Body of pancreas (tissue), 4 donors: ENCODE measurements at regions not wholly inside any gene's neighbourhood (a gene's known extent, or its start where the extent isn't known, plus 50 kb on each side); places are given as distances from the start of the nearest gene placed in this dataset.

ENCODE experiments used
- ATAC-seq: fragments of 150-250 bp; one replicate; pipeline ENCODE4 v1.9.1; 2016
- DNase-seq, 4 donors: peaks; one replicate each; pipeline ENCODE4 v3.0.0-alpha.2; 2019
- H3K27ac ChIP-seq, 4 donors: fragments of 200-600 bp; sonication (generic); 1 replicate in 3 of 4; 2 replicates in 1 of 4; pipeline versions ENCODE4 v1.5.1 to v1.6.1; 2016 to 2019; ENCODE audit warnings: mild to moderate bottlenecking in 1 of 4, mixed read lengths in 1 of 4, moderate library complexity in 1 of 4
- H3K27me3 ChIP-seq, 2 donors: fragments of 200-600 bp; sonication (generic); one replicate each; pipeline ENCODE4 v1.6.0; 2016; ENCODE audit warnings: mild to moderate bottlenecking in 1 of 2
- H3K36me3 ChIP-seq, 2 donors: fragments of 200-600 bp; sonication (generic); replicated peaks in 1 of 2; 2 replicates each; pipeline ENCODE4 v1.5.1; 2016; ENCODE audit warnings: low read depth in 2 of 2; ENCODE audit not compliant: insufficient read depth in 1 of 2
- H3K4me1 ChIP-seq: fragments of 200-600 bp; sonication (generic); one replicate; pipeline ENCODE4 v1.6.0; 2016
- H3K4me3 ChIP-seq, 2 donors: fragments of 200-600 bp; sonication (generic); 1 replicate in 1 of 2; 2 replicates in 1 of 2; pipeline ENCODE4 v1.5.1; 2016 to 2019
- H3K9me3 ChIP-seq, 3 donors: fragments of 200-600 bp; sonication (generic); 1 replicate in 2 of 3; 2 replicates in 1 of 3; pipeline ENCODE4 v1.5.1; 2016
- CTCF ChIP-seq, 7 experiments: fragments of 450-650 bp in 4 of 7; fragments of 200-600 bp in 3 of 7; sonication (generic) in 3 of 7; IDR thresholded peaks; one replicate each; pipeline ENCODE4 v1.5.1; 2016 to 2019; ENCODE audit warnings: antibody characterized with exemption in 7 of 7
- POLR2A ChIP-seq, 3 donors: fragments of 450-650 bp; IDR thresholded peaks; one replicate each; pipeline ENCODE4 v1.6.1; 2016; ENCODE audit warnings: antibody characterized with exemption in 3 of 3, mild to moderate bottlenecking in 2 of 3
- WGBS, 2 donors: methylation state at CpG; one replicate each; pipeline ENCODE4 v1.1.5; 2017; 5-methylcytosine and 5-hydroxymethylcytosine counted together
- intact Hi-C: fragments of 100-400 bp; cut with DNase I; formaldehyde crosslinking; loops from one replicate; pipeline ENCODE4 v1.15.1; 2023

GRCh38 chr2:37583402-37583801, 88.0 kb downstream of the CDC42EP3 start:
- 38 to 41% methylated on average over 3 of the region's 3 CpGs for WGBS, 2 donors
- peak overlapping the region in 2 of 4 donors; percentile 68 to 69 for H3K27ac ChIP-seq

DNA sequence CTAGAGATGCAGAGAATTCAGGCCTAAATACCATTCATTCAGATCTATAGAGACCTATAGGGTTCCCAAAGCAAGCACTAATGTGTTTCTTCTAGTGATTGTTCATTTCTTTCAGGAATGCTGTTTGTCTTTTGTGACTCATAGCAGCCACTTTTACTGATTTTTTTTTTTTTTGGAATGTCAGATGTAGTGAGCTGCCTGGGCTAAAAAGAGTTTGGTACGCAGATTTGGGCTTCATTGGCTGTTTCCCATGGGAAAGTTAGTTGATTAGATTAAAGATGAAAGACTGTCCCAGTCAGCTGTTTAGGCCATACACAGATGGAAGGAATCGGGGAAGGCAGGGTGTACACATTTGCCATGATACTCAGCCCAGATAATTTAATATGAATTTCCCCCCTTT, 87.6 kb downstream of the CDC42EP3 start:
- ATAC-seq (no peak), DNase-seq (no peak)
- H3K4me1 ChIP-seq: peaks cover 60% of the 10 kb centered on the region
- no peaks in the 10 kb centered on the region for H3K36me3 ChIP-seq
- no peak overlapping the region for H3K4me3 ChIP-seq
- no peaks in the 10 kb centered on the region for H3K9me3 ChIP-seq
- intact Hi-C loops: no loop called here
- TF ChIP-seq CTCF (IDR thresholded peaks at IDR 0.05): no peak
- TF ChIP-seq POLR2A (IDR thresholded peaks at IDR 0.05): no peak
- WGBS, 2 donors: 42 to 44% methylated on average over 2 of the region's 2 CpGs
- H3K27ac ChIP-seq: peak overlapping the region; percentile 45 to 79 (median 68)
- no peaks in the 10 kb centered on the region for H3K27me3 ChIP-seq

More at GRCh38 chr2:37583402-37583801, 88.0 kb downstream of the CDC42EP3 start:
- H3K36me3 ChIP-seq: no peaks in the 10 kb centered on the region
- no peaks in the 10 kb centered on the region for H3K27me3 ChIP-seq
- no peak for TF ChIP-seq POLR2A (IDR thresholded peaks at IDR 0.05)
- no peak for TF ChIP-seq CTCF (IDR thresholded peaks at IDR 0.05)
- intact Hi-C loops: no loop called here
- peak in 2 of 4 donors; percentile 17 to 28 for DNase-seq
- H3K4me1 ChIP-seq: peaks cover 56% of the 10 kb centered on the region
- H3K9me3 ChIP-seq: no peaks in the 10 kb centered on the region
- ATAC-seq: no peak
- no peak overlapping the region for H3K4me3 ChIP-seq

DNA sequence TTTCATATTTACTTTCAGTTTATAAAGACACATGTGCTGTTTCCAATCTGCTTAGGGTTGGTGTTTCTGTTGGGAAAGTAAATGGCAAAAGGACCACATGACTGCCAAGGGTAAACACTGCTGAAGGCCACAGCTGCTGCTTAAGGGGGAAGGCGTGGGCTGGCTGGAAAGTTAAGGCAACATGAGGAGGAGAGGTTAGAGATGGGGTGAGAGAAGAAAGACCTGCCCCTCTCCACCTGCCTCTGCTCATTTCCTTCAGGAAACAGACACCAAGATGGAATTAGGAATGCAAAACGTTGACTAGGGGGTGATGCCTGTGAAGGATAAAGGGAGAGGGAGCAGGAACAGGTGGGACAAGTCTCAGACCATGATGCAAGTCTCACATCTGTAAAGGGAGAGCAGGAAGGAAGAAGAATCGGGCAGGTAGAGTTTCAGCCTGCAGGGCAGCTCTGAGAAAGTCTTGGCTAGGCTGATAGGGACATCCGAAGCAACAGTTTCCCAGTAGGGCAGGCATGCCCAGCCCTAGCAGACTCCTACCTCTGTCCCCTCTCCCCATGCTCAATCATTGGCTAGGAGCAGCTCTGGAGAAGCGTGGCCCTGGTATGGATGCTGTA, 86.0 kb downstream of the CDC42EP3 start:
- no peaks in the 10 kb centered on the region for H3K36me3 ChIP-seq
- peaks cover 60% of the 10 kb centered on the region for H3K4me1 ChIP-seq
- WGBS, 2 donors: 30 to 41% methylated on average over 5 of the region's 5 CpGs
- TF ChIP-seq POLR2A (IDR thresholded peaks at IDR 0.05) (peak in 1 of 3 donors; percentile 24), CTCF (IDR thresholded peaks at IDR 0.05) (no peak)
- peak; percentile 87 for ATAC-seq
- DNase-seq: peak; percentile 57 to 83 (median 78)
- intact Hi-C loops: no loop called here
- H3K4me3 ChIP-seq: no peak overlapping the region
- H3K27ac ChIP-seq: peak overlapping the region; percentile 68 to 79 (median 70)
- no peaks in the 10 kb centered on the region for H3K9me3 ChIP-seq
- no peaks in the 10 kb centered on the region for H3K27me3 ChIP-seq

GRCh38 chr2:37585982-37586621, 85.3 kb downstream of the CDC42EP3 start:
- Histone ChIP-seq H3K9me3 (no peaks in the 10 kb centered on the region), H3K4me3 (no peak overlapping the region), H3K4me1 (peaks cover 60% of the 10 kb centered on the region), H3K36me3 (no peaks in the 10 kb centered on the region), H3K27ac (peak overlapping the region; percentile 53 to 79 (median 68)), H3K27me3 (no peaks in the 10 kb centered on the region)
- 29 to 41% methylated on average over 7 of the region's 7 CpGs for WGBS, 2 donors
- intact Hi-C loops: no loop called here
- no peak for ATAC-seq
- no peak for TF ChIP-seq CTCF (IDR thresholded peaks at IDR 0.05)
- no peak for TF ChIP-seq POLR2A (IDR thresholded peaks at IDR 0.05)
- DNase-seq: peak in 2 of 4 donors; percentile 37 to 50
